CD4-positive, alpha-beta T cell treated with Interleukin-1 beta for 1 hour (primary cell): ENCODE measurements at regions not wholly inside any gene's neighbourhood (a gene's known extent, or its start where the extent isn't known, plus 50 kb on each side); places are given as distances from the start of the nearest gene placed in this dataset.

Source experiments
- DNase-seq, 2 donors: peaks; one replicate each; pipeline ENCODE4 v3.0.0-alpha.2; 2020 to 2022

GRCh38 chr2:2866459-2866858 lies 511.2 kb downstream of the EIPR1 start:
- DNase-seq: no peak

- no peak for DNase-seq
Measured at GRCh38 chr2:2862386-2862785, 515.2 kb downstream of the EIPR1 start.

GRCh38 chr2:2861666-2862240 lies 515.9 kb downstream of the EIPR1 start:
- no peak for DNase-seq

GRCh38 chr2:2860589-2861300 lies 516.9 kb downstream of the EIPR1 start:
- no peak for DNase-seq

- DNase-seq: no peak
Measured at GRCh38 chr2:2859732-2860131, 517.9 kb downstream of the EIPR1 start.

GRCh38 chr2:2859164-2859563 lies 518.5 kb downstream of the EIPR1 start:
- no peak for DNase-seq

- no peak for DNase-seq
Measured at GRCh38 chr2:2856723-2857415, 520.7 kb downstream of the EIPR1 start.

- no peak for DNase-seq
Measured at GRCh38 chr2:2855297-2855696, 522.3 kb downstream of the EIPR1 start.

GRCh38 chr2:2853346-2853745 lies 522.3 kb upstream of the MYT1L start:
- DNase-seq: no peak

- no peak for DNase-seq
Measured at GRCh38 chr2:2851806-2852777, 521.0 kb upstream of the MYT1L start.

GRCh38 chr2:2851316-2851715 lies 520.2 kb upstream of the MYT1L start:
- no peak for DNase-seq

GRCh38 chr2:2850859-2851258 lies 519.8 kb upstream of the MYT1L start:
- no peak for DNase-seq

GRCh38 chr2:2850218-2850755 lies 519.2 kb upstream of the MYT1L start:
- no peak for DNase-seq

GRCh38 chr2:2849464-2850217 lies 518.6 kb upstream of the MYT1L start:
- no peak for DNase-seq

- no peak for DNase-seq
Measured at GRCh38 chr2:2848621-2849333, 517.7 kb upstream of the MYT1L start.

- DNase-seq: no peak
Measured at GRCh38 chr2:2848198-2848597, 517.1 kb upstream of the MYT1L start.

GRCh38 chr2:2847209-2847676 lies 516.2 kb upstream of the MYT1L start:
- DNase-seq: no peak

GRCh38 chr2:2846332-2847208 lies 515.5 kb upstream of the MYT1L start:
- no peak for DNase-seq

GRCh38 chr2:2845806-2846315 lies 514.8 kb upstream of the MYT1L start:
- no peak for DNase-seq

- no peak for DNase-seq
Measured at GRCh38 chr2:2845267-2845666, 514.2 kb upstream of the MYT1L start.
